Suprapubic skin (tissue), 4 donors: ENCODE measurements at regions not wholly inside any gene's neighbourhood (a gene's known extent, or its start where the extent isn't known, plus 50 kb on each side); places are given as distances from the start of the nearest gene placed in this dataset.

ENCODE experiments used
- DNase-seq, 2 donors: peaks; one replicate each; pipeline ENCODE4 v3.0.0-alpha.2; 2019; ENCODE audit warnings: low spot score in 2 of 2
- H3K27ac ChIP-seq: fragments of 200-600 bp; sonication (generic); one replicate; pipeline ENCODE4 v1.5.1; 2019
- H3K27me3 ChIP-seq: fragments of 200-600 bp; sonication (generic); one replicate; pipeline ENCODE4 v1.5.1; 2019
- H3K36me3 ChIP-seq: fragments of 200-600 bp; sonication (generic); one replicate; pipeline ENCODE4 v1.5.1; 2019
- H3K4me1 ChIP-seq: fragments of 200-600 bp; sonication (generic); one replicate; pipeline ENCODE4 v1.5.1; 2019
- H3K4me3 ChIP-seq: fragments of 200-600 bp; sonication (generic); one replicate; pipeline ENCODE4 v1.5.1; 2019; ENCODE audit warnings: mild to moderate bottlenecking
- H3K9me3 ChIP-seq: fragments of 200-600 bp; sonication (generic); one replicate; pipeline ENCODE4 v1.5.1; 2019
- CTCF ChIP-seq, 2 donors: fragments of 200-600 bp in 1 of 2; fragments of 450-650 bp in 1 of 2; sonication (generic) in 1 of 2; IDR thresholded peaks; one replicate each; pipeline ENCODE4 v1.5.1; 2016 to 2019; ENCODE audit warnings: antibody characterized with exemption in 2 of 2, mild to moderate bottlenecking in 1 of 2, moderate library complexity in 1 of 2
- EP300 ChIP-seq: sonication (generic); formaldehyde crosslinking; IDR thresholded peaks from one replicate; pipeline ENCODE4 v1.6.1; 2017; ENCODE audit warnings: antibody characterized with exemption
- POLR2A ChIP-seq, 2 donors: fragments of 450-650 bp; IDR thresholded peaks; one replicate each; pipeline ENCODE4 v1.6.1; 2017; ENCODE audit warnings: antibody characterized with exemption in 2 of 2, mild to moderate bottlenecking in 2 of 2, moderate library complexity in 2 of 2
- POLR2AphosphoS5 ChIP-seq, 3 donors: sonication (generic); formaldehyde crosslinking; IDR thresholded peaks; one replicate each; pipeline ENCODE4 v1.6.1; 2017; ENCODE audit warnings: antibody characterized with exemption in 3 of 3
- WGBS: methylation state at CpG from one replicate; pipeline ENCODE4 v1.1.5; 2018; 5-methylcytosine and 5-hydroxymethylcytosine counted together

DNA sequence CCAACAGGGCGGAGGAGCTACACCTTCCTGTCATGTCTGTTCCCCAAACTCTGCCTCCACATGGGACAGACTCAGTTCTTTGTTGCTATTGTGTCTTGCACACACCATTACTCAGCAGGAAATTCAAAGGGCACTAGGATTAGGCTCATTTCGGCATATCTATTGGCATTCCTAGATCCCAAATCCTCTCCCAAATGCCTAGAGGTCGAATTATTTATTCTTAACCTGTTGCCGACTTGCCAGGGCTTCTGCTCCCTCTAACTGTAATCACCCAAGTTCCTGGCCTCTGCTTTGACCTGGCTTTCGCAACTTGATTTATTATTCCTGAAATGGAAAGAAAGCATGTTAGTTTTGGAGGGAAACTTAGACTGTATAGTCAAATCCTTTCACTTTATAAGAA, 67.8 kb upstream of the ST6GAL2 start:
- DNase-seq = no peak
- Histone ChIP-seq H3K27ac (no peak overlapping the region), H3K4me3 (no peak overlapping the region), H3K36me3 (no peaks in the 10 kb centered on the region), H3K27me3 (no peaks in the 10 kb centered on the region), H3K4me1 (no peaks in the 10 kb centered on the region), H3K9me3 (no peaks in the 10 kb centered on the region)
- WGBS = 49% methylated on average over 5 of the region's 5 CpGs
- no peak for TF ChIP-seq EP300
- TF ChIP-seq CTCF (IDR thresholded peaks at IDR 0.05) = no peak
- no peak for TF ChIP-seq POLR2A (IDR thresholded peaks at IDR 0.05)
- no peak for TF ChIP-seq POLR2AphosphoS5 (IDR thresholded peaks at IDR 0.05)

GRCh38 chr2:106954304-106954703, 68.3 kb upstream of the ST6GAL2 start:
- no peaks in the 10 kb centered on the region for H3K27me3 ChIP-seq
- no peak overlapping the region for H3K4me3 ChIP-seq
- no peak for DNase-seq
- no peaks in the 10 kb centered on the region for H3K9me3 ChIP-seq
- H3K27ac ChIP-seq = no peak overlapping the region
- H3K36me3 ChIP-seq = no peaks in the 10 kb centered on the region
- no peak for TF ChIP-seq POLR2A (IDR thresholded peaks at IDR 0.05)
- TF ChIP-seq CTCF (IDR thresholded peaks at IDR 0.05) = no peak
- no peak for TF ChIP-seq POLR2AphosphoS5 (IDR thresholded peaks at IDR 0.05)
- TF ChIP-seq EP300 = no peak
- H3K4me1 ChIP-seq = no peaks in the 10 kb centered on the region
- 70% methylated on average over 3 of the region's 3 CpGs for WGBS

DNA sequence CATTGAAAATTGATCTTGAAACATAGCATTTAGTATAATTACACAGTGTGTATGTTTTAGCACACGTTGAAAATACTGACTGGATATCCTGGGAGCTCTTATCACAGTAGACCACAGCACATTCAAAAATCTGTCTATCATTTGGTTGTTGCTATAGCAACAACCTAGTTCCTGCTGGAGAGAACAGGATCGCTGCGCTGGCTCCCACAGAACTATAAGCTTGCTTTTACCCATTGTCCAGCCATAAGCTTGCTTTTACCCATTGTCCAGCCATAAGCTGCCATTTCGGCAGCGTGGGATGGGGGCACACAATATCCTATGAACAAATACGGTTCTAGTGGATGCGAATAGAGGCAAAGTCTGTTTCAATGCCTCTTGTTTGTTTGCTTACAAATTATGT, 70.4 kb upstream of the ST6GAL2 start:
- no peaks in the 10 kb centered on the region for H3K4me1 ChIP-seq
- no peaks in the 10 kb centered on the region for H3K36me3 ChIP-seq
- no peak for DNase-seq
- no peaks in the 10 kb centered on the region for H3K9me3 ChIP-seq
- 67% methylated on average over 7 of the region's 7 CpGs for WGBS
- H3K27ac ChIP-seq = no peak overlapping the region
- no peak overlapping the region for H3K4me3 ChIP-seq
- no peaks in the 10 kb centered on the region for H3K27me3 ChIP-seq
- no peak for TF ChIP-seq CTCF (IDR thresholded peaks at IDR 0.05)
- no peak for TF ChIP-seq POLR2AphosphoS5 (IDR thresholded peaks at IDR 0.05)
- TF ChIP-seq EP300 = no peak
- TF ChIP-seq POLR2A (IDR thresholded peaks at IDR 0.05) = no peak

- no peaks in the 10 kb centered on the region for H3K4me1 ChIP-seq
- TF ChIP-seq POLR2A (IDR thresholded peaks at IDR 0.05) (no peak), POLR2AphosphoS5 (IDR thresholded peaks at IDR 0.05) (no peak), CTCF (IDR thresholded peaks at IDR 0.05) (no peak), EP300 (no peak)
- no peak overlapping the region for H3K4me3 ChIP-seq
- H3K9me3 ChIP-seq = no peaks in the 10 kb centered on the region
- no peaks in the 10 kb centered on the region for H3K36me3 ChIP-seq
- WGBS = 8% methylated on average over 3 of the region's 3 CpGs
- no peak overlapping the region for H3K27ac ChIP-seq
- no peaks in the 10 kb centered on the region for H3K27me3 ChIP-seq
- DNase-seq = no peak
These were observed 70.9 kb upstream of the ST6GAL2 start for GRCh38 chr2:106956879-106957278.

DNA sequence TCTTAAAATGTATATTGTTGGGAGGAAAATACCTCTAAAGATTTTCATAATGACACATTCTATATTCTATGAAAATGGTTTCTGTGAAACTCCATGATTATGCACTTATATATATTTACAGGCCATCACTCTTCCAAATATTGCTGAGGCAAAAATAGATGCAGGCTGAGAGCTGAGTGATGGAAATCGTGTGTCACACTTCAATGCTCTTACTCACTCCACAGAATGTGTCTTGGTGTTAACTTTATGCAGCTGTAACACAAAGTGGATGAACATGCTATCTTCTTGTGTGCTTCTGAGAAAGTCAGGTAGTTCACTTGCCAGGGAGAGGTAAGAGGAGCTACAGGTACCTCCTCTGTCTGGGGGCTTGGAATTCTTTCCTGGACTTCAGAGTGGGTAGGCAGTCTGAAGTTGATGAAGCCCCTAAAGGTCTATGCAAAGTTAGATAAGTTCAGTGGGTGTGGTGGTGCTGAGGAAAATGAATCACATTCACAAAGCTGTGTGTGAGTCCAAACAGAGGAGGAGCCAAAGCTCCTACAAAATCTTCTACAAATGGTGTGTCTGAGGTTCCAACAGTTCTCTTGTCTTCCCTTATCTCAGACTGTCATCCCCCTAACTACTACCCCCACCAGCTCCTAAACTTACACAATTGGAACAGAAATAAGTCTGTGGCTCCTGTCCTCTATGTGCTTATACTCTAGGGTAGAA, 74.2 kb upstream of the ST6GAL2 start:
- H3K4me1 ChIP-seq = no peaks in the 10 kb centered on the region
- H3K27me3 ChIP-seq = no peaks in the 10 kb centered on the region
- H3K9me3 ChIP-seq = no peaks in the 10 kb centered on the region
- no peaks in the 10 kb centered on the region for H3K36me3 ChIP-seq
- 74% methylated on average over 1 of the region's 1 CpG for WGBS
- TF ChIP-seq POLR2A (IDR thresholded peaks at IDR 0.05) (no peak), POLR2AphosphoS5 (IDR thresholded peaks at IDR 0.05) (no peak), EP300 (no peak), CTCF (IDR thresholded peaks at IDR 0.05) (no peak)
- DNase-seq = no peak
- H3K4me3 ChIP-seq = no peak overlapping the region
- H3K27ac ChIP-seq = no peak overlapping the region
